MM.1S (cell line): ENCODE measurements at regions not wholly inside any gene's neighbourhood (a gene's known extent, or its start where the extent isn't known, plus 50 kb on each side); places are given as distances from the start of the nearest gene placed in this dataset.

Experiments
- EZH2 ChIP-seq: fragments of 300-600 bp; sonication (generic); optimal IDR thresholded peaks from 2 replicates; pipeline ENCODE3; 2017; ENCODE audit warnings: low read depth, mild to moderate bottlenecking, antibody characterized with exemption, low read length, mixed read lengths
- EZH2phosphoT487 ChIP-seq: fragments of 300-600 bp; sonication (generic); IDR thresholded peaks from 2 replicates; pipeline ENCODE4 v1.6.1; 2018; ENCODE audit warnings: antibody characterized with exemption, low read length
- TF ChIP-seq, protein P1 (sequence below): fragments of 300-600 bp; sonication (generic); IDR thresholded peaks from 2 replicates; pipeline ENCODE4 v1.5.1; 2016; ENCODE audit warnings: antibody characterized with exemption, low read length, mixed read lengths

DNA sequence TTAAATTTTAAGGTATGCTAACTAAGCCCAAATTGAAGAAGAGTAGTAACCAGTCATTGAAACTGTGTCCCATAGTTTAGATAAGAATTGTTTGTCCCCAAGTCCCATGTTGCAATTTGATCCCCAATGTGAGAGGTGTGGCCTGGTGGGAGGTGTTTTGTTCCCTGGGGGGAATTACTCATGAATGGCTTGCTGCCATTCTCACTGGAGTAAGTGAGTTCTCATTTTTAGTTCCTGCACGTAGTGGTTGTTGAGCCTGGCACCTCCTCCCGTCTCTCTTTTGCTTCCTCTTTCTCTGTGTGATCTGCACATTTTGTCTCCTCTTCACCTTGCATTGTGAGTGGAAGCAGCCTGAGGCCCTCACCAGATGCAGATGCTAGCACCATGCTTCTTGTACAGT lies 1271.0 kb downstream of the NSUN3 start:
- TF ChIP-seq, protein P1, sequence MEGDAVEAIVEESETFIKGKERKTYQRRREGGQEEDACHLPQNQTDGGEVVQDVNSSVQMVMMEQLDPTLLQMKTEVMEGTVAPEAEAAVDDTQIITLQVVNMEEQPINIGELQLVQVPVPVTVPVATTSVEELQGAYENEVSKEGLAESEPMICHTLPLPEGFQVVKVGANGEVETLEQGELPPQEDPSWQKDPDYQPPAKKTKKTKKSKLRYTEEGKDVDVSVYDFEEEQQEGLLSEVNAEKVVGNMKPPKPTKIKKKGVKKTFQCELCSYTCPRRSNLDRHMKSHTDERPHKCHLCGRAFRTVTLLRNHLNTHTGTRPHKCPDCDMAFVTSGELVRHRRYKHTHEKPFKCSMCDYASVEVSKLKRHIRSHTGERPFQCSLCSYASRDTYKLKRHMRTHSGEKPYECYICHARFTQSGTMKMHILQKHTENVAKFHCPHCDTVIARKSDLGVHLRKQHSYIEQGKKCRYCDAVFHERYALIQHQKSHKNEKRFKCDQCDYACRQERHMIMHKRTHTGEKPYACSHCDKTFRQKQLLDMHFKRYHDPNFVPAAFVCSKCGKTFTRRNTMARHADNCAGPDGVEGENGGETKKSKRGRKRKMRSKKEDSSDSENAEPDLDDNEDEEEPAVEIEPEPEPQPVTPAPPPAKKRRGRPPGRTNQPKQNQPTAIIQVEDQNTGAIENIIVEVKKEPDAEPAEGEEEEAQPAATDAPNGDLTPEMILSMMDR = no peak
- TF ChIP-seq EZH2 (no peak), EZH2phosphoT487 (no peak)
